K562 (cell line): ENCODE measurements at regions not wholly inside any gene's neighbourhood (a gene's known extent, or its start where the extent isn't known, plus 50 kb on each side); places are given as distances from the start of the nearest gene placed in this dataset.

Experiments used
- ATAC-seq: fragments of 200-7000 bp; cut with Tn5 transposase; 3 replicates; pipeline ENCODE4 v1.9.1; 2020; ENCODE audit warnings: moderate library complexity
- BruUV-seq: library from RNA; stranded (reverse); fragments of 400-500 nt; replicated peaks from 2 replicates; lab custom pipeline; 2021; lab: Mats Ljungman, UMichigan
- CTCF ChIA-PET: fragments of 300-600 bp; formaldehyde crosslinking; extraction: SDS; loops from one replicate; lab custom pipeline; 2021; ENCODE audit warnings: low intra/inter-chr PET ratio; lab: Yijun Ruan, JAX
- POLR2A ChIA-PET: fragments of 300-600, 350-650 bp; sonication (Branson Sonifier 250); formaldehyde crosslinking; extraction: SDS; loops from one replicate; lab custom pipeline; 2021; ENCODE audit warnings: antibody characterized with exemption, inconsistent platforms; lab: Yijun Ruan, JAX
- DNase-seq, 4 experiments: peaks; one replicate each; pipeline versions ENCODE4 v3.0.0 to v3.0.0-alpha.2; 2011 to 2018; ENCODE audit warnings: low spot score in 3 of 4, mixed read lengths in 3 of 4; ENCODE audit errors: extremely low read depth in 1 of 4
- FAIRE-seq: peaks from 2 replicates; lab custom pipeline; 2011; peaks lifted over from hg19 to GRCh38; lab: Jason Lieb, UNC
- H2AFZ ChIP-seq: 2 replicates; pipeline ENCODE4 v1.6.0; 2011; ENCODE audit warnings: low read depth, low read length, control low read depth, inconsistent platforms
- H3K27ac ChIP-seq: fragments of 200-600 bp; 3 replicates; pipeline ENCODE4 v1.8.0; 2011; ENCODE audit warnings: low read depth, mild to moderate bottlenecking, control low read depth, inconsistent platforms, low read length, moderate library complexity, mixed read lengths; ENCODE audit errors: extremely low read depth
- H3K27me3 ChIP-seq, 2 experiments: fragments of 300-600 bp in 1 of 2; 2 replicates in 1 of 2; 3 replicates in 1 of 2; pipeline versions ENCODE4 v1.6.0 to v1.8.0; 2011; ENCODE audit warnings: inconsistent platforms in 2 of 2, low read length in 2 of 2, mild to moderate bottlenecking in 1 of 2, mixed read lengths in 1 of 2, moderate library complexity in 1 of 2; ENCODE audit not compliant: control insufficient read depth in 2 of 2, insufficient read depth in 2 of 2
- H3K36me3 ChIP-seq: fragments of 300-600 bp; 3 replicates; pipeline ENCODE4 v1.8.0; 2011; ENCODE audit warnings: mild to moderate bottlenecking, low read length, inconsistent platforms; ENCODE audit not compliant: control insufficient read depth, insufficient read depth
- H3K4me1 ChIP-seq, 2 experiments: fragments of 200-600 bp in 1 of 2; replicated peaks in 1 of 2; 2 replicates in 1 of 2; 3 replicates in 1 of 2; pipeline versions ENCODE4 v1.5.1 to v1.8.0; 2011; ENCODE audit warnings: inconsistent platforms in 2 of 2, low read length in 2 of 2, mild to moderate bottlenecking in 1 of 2, mixed read lengths in 1 of 2, moderate library complexity in 1 of 2; ENCODE audit not compliant: control insufficient read depth in 2 of 2, insufficient read depth in 2 of 2
- H3K4me2 ChIP-seq: 2 replicates; pipeline ENCODE4 v1.6.1; 2011; ENCODE audit warnings: low read length, control low read depth, inconsistent platforms, mixed read lengths; ENCODE audit not compliant: insufficient read depth
- H3K4me3 ChIP-seq: fragments of 200-600 bp; sonication (generic), shearing (Covaris generic); 2 replicates; pipeline ENCODE4 v1.5.1; 2016; ENCODE audit warnings: control low read depth, inconsistent platforms
- H3K79me2 ChIP-seq: fragments of 200-600 bp; 3 replicates; pipeline ENCODE4 v1.8.0; 2011; ENCODE audit warnings: low read length, inconsistent platforms; ENCODE audit not compliant: control insufficient read depth, insufficient read depth
- H3K9ac ChIP-seq, 2 experiments: 2 replicates each; pipeline versions ENCODE4 v1.6.0 to v1.6.1; 2011; ENCODE audit warnings: low read depth in 2 of 2, low read length in 2 of 2, control low read depth in 1 of 2, inconsistent platforms in 1 of 2, mild to moderate bottlenecking in 1 of 2, mixed read lengths in 1 of 2; ENCODE audit not compliant: insufficient read depth in 1 of 2
- H3K9me1 ChIP-seq: one replicate; pipeline ENCODE4 v1.6.0; 2011; ENCODE audit warnings: inconsistent platforms, mild to moderate bottlenecking, low read length, moderate library complexity; ENCODE audit not compliant: control insufficient read depth, insufficient read depth
- H3K9me3 ChIP-seq: replicated peaks from 2 replicates; pipeline ENCODE4 v1.5.1; 2011; ENCODE audit warnings: low read depth, low read length, inconsistent platforms; ENCODE audit not compliant: control insufficient read depth, insufficient read depth
- H4K20me1 ChIP-seq: replicated peaks from 2 replicates; pipeline ENCODE4 v1.6.1; 2011; ENCODE audit warnings: low read length, inconsistent platforms, mixed read lengths; ENCODE audit not compliant: control insufficient read depth, insufficient read depth
- CBX2 ChIP-seq: fragments of 200-600 bp; sonication (generic); IDR thresholded peaks from one replicate; pipeline ENCODE4 v1.6.1; 2012; ENCODE audit warnings: mild to moderate bottlenecking, low read length, inconsistent platforms; ENCODE audit not compliant: insufficient read depth, poor library complexity, severe bottlenecking
- HNRNPLL ChIP-seq: fragments of 200-400 bp; formaldehyde crosslinking; IDR thresholded peaks from 2 replicates; pipeline ENCODE4 v1.6.1; 2017; ENCODE audit warnings: low read length, low read depth, mild to moderate bottlenecking; ENCODE audit not compliant: poor library complexity, severe bottlenecking
- LEF1 ChIP-seq: fragments of 450-650 bp; IDR thresholded peaks from 2 replicates; pipeline ENCODE4 v1.6.1; 2016; ENCODE audit warnings: mild to moderate bottlenecking
- PCBP1 ChIP-seq: fragments of 200-400 bp; formaldehyde crosslinking; IDR thresholded peaks from 2 replicates; pipeline ENCODE4 v1.6.1; 2018; ENCODE audit warnings: mild to moderate bottlenecking, low read depth, low read length; ENCODE audit not compliant: poor library complexity, severe bottlenecking
- PHF20 ChIP-seq: fragments of 450-650 bp; IDR thresholded peaks from 2 replicates; pipeline ENCODE4 v1.6.1; 2018; ENCODE audit not compliant: partially characterized antibody
- TARDBP ChIP-seq: fragments of 450-650 bp; IDR thresholded peaks from 2 replicates; pipeline ENCODE4 v1.6.1; 2016
- ZBTB1 ChIP-seq: sonication (generic); formaldehyde crosslinking; IDR thresholded peaks from 2 replicates; pipeline ENCODE4 v1.8.1; 2023; ENCODE audit warnings: missing genetic modification reagents, low read depth, mild to moderate bottlenecking, borderline replicate concordance
- ZNF316 ChIP-seq: fragments of 450-650 bp; IDR thresholded peaks from 2 replicates; pipeline ENCODE4 v1.6.1; 2016
- ZNF717 ChIP-seq: fragments of 250-450 bp; sonication (Bioruptor Pico); IDR thresholded peaks from 2 replicates; pipeline ENCODE4 v1.5.0; 2021
- ZNF780A ChIP-seq: fragments of 250-450 bp; sonication (Bioruptor Pico); IDR thresholded peaks from 2 replicates; pipeline ENCODE4 v1.5.0; 2021; ENCODE audit warnings: mild to moderate bottlenecking
- WGBS: fragments of 100-300 bp; shearing (Covaris generic); methylation state at CpG from one replicate; pipeline ENCODE4 v1.1.6; 2016; ENCODE audit warnings: low coverage, mixed read lengths; ENCODE audit not compliant: insufficient coverage; ENCODE audit errors: missing lambda C conversion rate; 5-methylcytosine and 5-hydroxymethylcytosine counted together
- in situ Hi-C: fragments of 300-500 bp; cut with MboI; formaldehyde crosslinking; loops from 4 replicates; pipeline ENCODE4 v1.15.0; 2018; ENCODE audit warnings: inconsistent platforms, mixed read lengths
- intact Hi-C: fragments of 100-400 bp; cut with micrococcal nuclease; formaldehyde crosslinking; loops from 2 replicates; pipeline ENCODE4 v1.14.2; 2022
- TF ChIP-seq, protein P1 (sequence below): fragments of 250-450 bp; sonication (Bioruptor Pico); IDR thresholded peaks from 2 replicates; pipeline ENCODE4 v1.9.0; 2021; ENCODE audit warnings: mild to moderate bottlenecking, inconsistent platforms
- TF ChIP-seq, protein P2 (sequence below): fragments of 250-450 bp; sonication (Bioruptor Pico); IDR thresholded peaks from 2 replicates; pipeline ENCODE4 v1.5.0; 2020; ENCODE audit warnings: mild to moderate bottlenecking, borderline replicate concordance

DNA sequence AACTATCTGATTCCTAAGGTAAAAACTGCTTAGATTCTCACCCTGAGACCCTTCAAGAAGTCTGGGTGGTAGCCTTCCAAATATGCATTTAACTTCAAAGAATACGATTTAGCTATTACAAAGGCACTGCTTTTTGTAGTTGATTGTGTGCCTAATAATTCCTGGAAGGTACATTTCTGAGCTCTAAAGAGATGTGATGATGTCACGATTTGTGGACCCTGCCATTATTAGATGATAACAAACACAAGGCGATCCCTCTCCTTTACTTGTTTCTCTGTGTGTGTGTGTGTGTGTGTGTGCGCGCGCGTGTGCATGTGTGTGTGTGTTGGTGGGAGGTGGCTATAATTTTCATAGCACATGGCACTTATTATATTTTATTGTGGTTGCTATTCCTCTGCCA lies 70.9 kb downstream of the TFPI2 start:
- H2AFZ ChIP-seq, result no peak overlapping the region
- no peak overlapping the region for H3K4me2 ChIP-seq
- no peaks in the 10 kb centered on the region for H3K4me1 ChIP-seq
- no peak overlapping the region for H3K9ac ChIP-seq
- 45% methylated on average over 7 of the region's 7 CpGs for WGBS
- FAIRE-seq (no peak), DNase-seq (no peak)
- H3K27me3 ChIP-seq, result no peaks in the 10 kb centered on the region
- no peaks in the 10 kb centered on the region for H4K20me1 ChIP-seq
- no peaks in the 10 kb centered on the region for H3K79me2 ChIP-seq
- no TSS peak for BruUV-seq
- POLR2A ChIA-PET, result no interaction called here
- H3K9me3 ChIP-seq, result no peaks in the 10 kb centered on the region
- in situ Hi-C loops, result no loop called here
- CTCF ChIA-PET, result no interaction called here
- H3K9me1 ChIP-seq, result no peaks in the 10 kb centered on the region
- intact Hi-C loops, result no loop called here
- no peak overlapping the region for H3K27ac ChIP-seq
- no peak for TF ChIP-seq ZBTB1
- TF ChIP-seq, all 486 proteins: peak for 0
- Histone ChIP-seq H3K36me3 (no peaks in the 10 kb centered on the region), H3K4me3 (no peak overlapping the region)
- no peak for ATAC-seq

DNA sequence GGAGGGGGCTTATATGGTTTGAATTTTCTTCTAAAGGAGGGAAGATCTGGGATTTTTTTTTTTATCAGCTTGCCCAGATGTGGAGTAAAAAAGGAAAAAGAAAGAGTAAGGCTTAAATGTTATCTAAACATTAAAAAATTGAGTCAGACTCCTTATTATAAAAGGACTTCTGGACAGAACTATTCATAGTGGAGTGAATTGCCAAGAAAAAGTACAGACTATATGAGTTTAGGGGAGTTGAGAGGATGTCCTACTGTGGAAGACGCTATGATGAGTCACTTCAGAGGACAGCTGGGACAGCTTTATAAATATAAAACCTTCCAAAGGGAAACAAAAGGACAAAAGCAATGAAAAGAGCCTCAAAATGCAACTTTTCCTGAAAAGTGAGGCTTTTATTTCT lies 73.0 kb downstream of the TFPI2 start:
- no peak overlapping the region for H3K4me3 ChIP-seq
- no peaks in the 10 kb centered on the region for H3K9me3 ChIP-seq
- no peak overlapping the region for H3K9ac ChIP-seq
- CTCF ChIA-PET, result no interaction called here
- in situ Hi-C loops (no loop called here), intact Hi-C loops (no loop called here)
- no peak overlapping the region for H3K27ac ChIP-seq
- H3K36me3 ChIP-seq, result no peaks in the 10 kb centered on the region
- H3K79me2 ChIP-seq, result no peaks in the 10 kb centered on the region
- DNase-seq (no peak), FAIRE-seq (no peak), ATAC-seq (no peak)
- H3K9me1 ChIP-seq, result no peaks in the 10 kb centered on the region
- no peaks in the 10 kb centered on the region for H3K4me1 ChIP-seq
- H4K20me1 ChIP-seq, result no peaks in the 10 kb centered on the region
- no TSS peak for BruUV-seq
- H2AFZ ChIP-seq, result no peak overlapping the region
- no peak for TF ChIP-seq LEF1
- TF ChIP-seq PHF20, result no peak
- TF ChIP-seq, protein P1, sequence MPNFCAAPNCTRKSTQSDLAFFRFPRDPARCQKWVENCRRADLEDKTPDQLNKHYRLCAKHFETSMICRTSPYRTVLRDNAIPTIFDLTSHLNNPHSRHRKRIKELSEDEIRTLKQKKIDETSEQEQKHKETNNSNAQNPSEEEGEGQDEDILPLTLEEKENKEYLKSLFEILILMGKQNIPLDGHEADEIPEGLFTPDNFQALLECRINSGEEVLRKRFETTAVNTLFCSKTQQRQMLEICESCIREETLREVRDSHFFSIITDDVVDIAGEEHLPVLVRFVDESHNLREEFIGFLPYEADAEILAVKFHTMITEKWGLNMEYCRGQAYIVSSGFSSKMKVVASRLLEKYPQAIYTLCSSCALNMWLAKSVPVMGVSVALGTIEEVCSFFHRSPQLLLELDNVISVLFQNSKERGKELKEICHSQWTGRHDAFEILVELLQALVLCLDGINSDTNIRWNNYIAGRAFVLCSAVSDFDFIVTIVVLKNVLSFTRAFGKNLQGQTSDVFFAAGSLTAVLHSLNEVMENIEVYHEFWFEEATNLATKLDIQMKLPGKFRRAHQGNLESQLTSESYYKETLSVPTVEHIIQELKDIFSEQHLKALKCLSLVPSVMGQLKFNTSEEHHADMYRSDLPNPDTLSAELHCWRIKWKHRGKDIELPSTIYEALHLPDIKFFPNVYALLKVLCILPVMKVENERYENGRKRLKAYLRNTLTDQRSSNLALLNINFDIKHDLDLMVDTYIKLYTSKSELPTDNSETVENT (CRISPR knock-in tag), result no peak
- no peak for TF ChIP-seq CBX2
- no peak for TF ChIP-seq TARDBP
- no peak for TF ChIP-seq ZNF316
- TF ChIP-seq ZNF717 (CRISPR knock-in tag), result no peak
- TF ChIP-seq ZNF780A, result no peak
- no peak for TF ChIP-seq PCBP1
- no peak for TF ChIP-seq HNRNPLL
- TF ChIP-seq, protein P2, sequence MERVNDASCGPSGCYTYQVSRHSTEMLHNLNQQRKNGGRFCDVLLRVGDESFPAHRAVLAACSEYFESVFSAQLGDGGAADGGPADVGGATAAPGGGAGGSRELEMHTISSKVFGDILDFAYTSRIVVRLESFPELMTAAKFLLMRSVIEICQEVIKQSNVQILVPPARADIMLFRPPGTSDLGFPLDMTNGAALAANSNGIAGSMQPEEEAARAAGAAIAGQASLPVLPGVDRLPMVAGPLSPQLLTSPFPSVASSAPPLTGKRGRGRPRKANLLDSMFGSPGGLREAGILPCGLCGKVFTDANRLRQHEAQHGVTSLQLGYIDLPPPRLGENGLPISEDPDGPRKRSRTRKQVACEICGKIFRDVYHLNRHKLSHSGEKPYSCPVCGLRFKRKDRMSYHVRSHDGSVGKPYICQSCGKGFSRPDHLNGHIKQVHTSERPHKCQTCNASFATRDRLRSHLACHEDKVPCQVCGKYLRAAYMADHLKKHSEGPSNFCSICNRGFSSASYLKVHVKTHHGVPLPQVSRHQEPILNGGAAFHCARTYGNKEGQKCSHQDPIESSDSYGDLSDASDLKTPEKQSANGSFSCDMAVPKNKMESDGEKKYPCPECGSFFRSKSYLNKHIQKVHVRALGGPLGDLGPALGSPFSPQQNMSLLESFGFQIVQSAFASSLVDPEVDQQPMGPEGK, result no peak
- H3K4me2 ChIP-seq, result no peak overlapping the region
- POLR2A ChIA-PET, result interaction anchor here (0.7 kb wide), 1 partner anchor 10 kb away, joined by 3 read pairs; no protein-coding TSS in a partner anchor
- 11% methylated on average over 1 of the region's 1 CpG for WGBS
- H3K27me3 ChIP-seq, result no peaks in the 10 kb centered on the region
